Osteocyte (in vitro differentiated cells): ENCODE measurements at regions not wholly inside any gene's neighbourhood (a gene's known extent, or its start where the extent isn't known, plus 50 kb on each side); places are given as distances from the start of the nearest gene placed in this dataset.
"Not testable (repeated sequence)": the region's sequence is repeated elsewhere in the genome, so short reads cannot be mapped to it uniquely, and the experiment has no call there.

ENCODE experiments used
- DNase-seq: peaks from one replicate; pipeline ENCODE4 v3.0.0; 2021; ENCODE audit warnings: mixed read lengths; ENCODE audit not compliant: unreplicated experiment; ENCODE audit errors: extremely low spot score
- H3K27ac Mint-ChIP-seq: one replicate; pipeline ENCODE4 v1.8.0; 2021; ENCODE audit warnings: mild to moderate bottlenecking, mixed read lengths; ENCODE audit not compliant: unreplicated experiment
- H3K27me3 Mint-ChIP-seq: one replicate; pipeline ENCODE4 v1.8.0; 2021; ENCODE audit warnings: mixed read lengths; ENCODE audit not compliant: unreplicated experiment
- H3K36me3 Mint-ChIP-seq: one replicate; pipeline ENCODE4 v1.8.0; 2021; ENCODE audit warnings: mixed read lengths; ENCODE audit not compliant: unreplicated experiment
- H3K4me1 Mint-ChIP-seq: one replicate; pipeline ENCODE4 v1.8.0; 2021; ENCODE audit warnings: mixed read lengths; ENCODE audit not compliant: unreplicated experiment
- H3K4me3 Mint-ChIP-seq: one replicate; pipeline ENCODE4 v1.8.0; 2021; ENCODE audit warnings: mild to moderate bottlenecking, moderate library complexity, mixed read lengths; ENCODE audit not compliant: unreplicated experiment
- H3K9me3 Mint-ChIP-seq: one replicate; pipeline ENCODE4 v1.8.0; 2021; ENCODE audit warnings: mixed read lengths; ENCODE audit not compliant: unreplicated experiment

DNA sequence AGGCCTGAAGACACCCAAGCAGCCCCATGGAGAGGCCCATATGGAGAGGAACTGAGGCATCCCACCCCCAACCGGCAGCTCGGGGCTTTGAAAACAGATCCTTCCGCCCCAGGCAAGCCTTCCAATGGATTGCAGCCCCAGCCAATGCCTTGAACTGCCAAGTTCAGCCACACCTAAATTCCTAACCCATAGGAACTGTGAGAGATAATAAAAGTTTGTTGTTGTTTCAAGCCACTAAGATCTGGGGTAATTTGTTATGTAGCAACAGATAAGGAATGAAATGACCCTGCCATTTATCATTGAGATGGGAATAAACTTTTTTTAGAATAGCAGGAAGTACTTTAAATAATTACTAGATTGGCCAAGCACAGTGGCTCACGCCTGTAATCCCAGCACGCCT lies 80.3 kb upstream of the SPDYE9 start:
- H3K27me3 Mint-ChIP-seq = not testable (repeated sequence)

DNA sequence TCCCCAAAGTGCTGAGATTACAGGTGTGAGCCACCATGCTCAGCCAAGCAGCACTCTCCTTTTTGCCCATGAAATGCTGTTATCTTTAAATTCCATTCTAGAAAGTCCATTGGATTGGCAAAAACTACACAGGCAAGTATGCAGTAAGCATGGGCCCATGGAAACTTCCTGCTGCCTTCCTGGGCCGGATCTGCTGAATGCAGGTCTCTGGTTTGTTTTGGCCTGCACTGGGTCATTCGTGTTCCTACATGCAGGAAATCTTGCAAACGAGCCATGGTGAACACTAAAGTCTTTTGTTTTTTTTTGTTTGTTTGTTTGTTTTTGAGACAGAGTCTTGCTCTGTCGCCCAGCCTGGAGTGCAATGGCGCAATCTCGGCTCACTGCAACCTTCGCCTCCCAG lies 76.8 kb upstream of the SPDYE9 start:
- H3K36me3 Mint-ChIP-seq, H3K9me3 Mint-ChIP-seq, H3K4me3 Mint-ChIP-seq, H3K4me1 Mint-ChIP-seq, H3K27me3 Mint-ChIP-seq, DNase-seq, H3K27ac Mint-ChIP-seq: not testable (repeated sequence)

More for the DNA sequence above, 80.3 kb upstream of the SPDYE9 start:
- H3K9me3 Mint-ChIP-seq, H3K4me3 Mint-ChIP-seq, H3K27ac Mint-ChIP-seq, H3K36me3 Mint-ChIP-seq, DNase-seq, H3K4me1 Mint-ChIP-seq: not testable (repeated sequence)

DNA sequence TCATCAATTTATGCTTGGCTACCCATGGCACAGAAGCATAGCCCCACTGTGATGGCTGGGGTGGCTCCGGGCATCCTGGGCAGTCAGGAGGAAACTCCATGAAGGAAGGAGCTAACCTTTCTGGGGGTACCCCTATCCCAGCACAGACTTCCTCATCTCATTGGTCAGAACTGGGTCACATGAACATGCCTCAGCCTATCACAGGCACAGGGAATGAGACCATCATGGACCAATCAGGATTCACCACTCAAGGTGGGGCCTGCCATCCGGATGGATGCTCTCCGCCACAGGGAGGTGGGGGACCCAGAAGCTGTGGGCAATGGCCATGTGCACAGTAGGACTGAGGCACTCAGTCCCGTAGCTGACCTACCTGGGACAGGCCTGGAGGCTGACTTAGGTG lies 75.9 kb upstream of the SPDYE9 start:
- not testable (repeated sequence) for DNase-seq, H3K27ac Mint-ChIP-seq, H3K27me3 Mint-ChIP-seq, H3K4me3 Mint-ChIP-seq, H3K9me3 Mint-ChIP-seq, H3K36me3 Mint-ChIP-seq, H3K4me1 Mint-ChIP-seq

DNA sequence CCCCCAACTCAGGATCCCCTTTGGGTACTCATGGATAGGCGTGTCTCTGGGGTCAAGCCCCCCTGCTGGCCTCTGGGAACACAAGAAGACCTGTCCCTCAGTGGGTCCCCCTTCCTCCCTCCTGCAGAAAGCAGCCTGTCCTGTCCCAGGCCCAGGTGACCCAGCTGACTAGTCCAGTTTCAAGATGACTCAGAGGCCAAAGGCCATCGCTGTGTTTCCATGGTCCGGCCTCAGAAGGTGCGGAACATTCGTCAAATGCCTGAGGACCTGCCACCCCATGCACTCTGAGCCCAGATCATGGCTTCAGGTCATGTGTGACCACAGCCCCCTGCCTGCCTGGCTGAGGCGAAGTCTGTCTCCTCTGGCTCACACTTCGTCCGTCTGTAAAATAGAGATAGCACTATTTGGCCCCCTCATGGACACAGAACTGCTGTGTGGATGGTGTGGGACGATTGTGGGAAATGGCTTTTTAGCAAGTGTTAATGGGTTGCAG lies 71.4 kb upstream of the SPDYE9 start:
- H3K36me3 Mint-ChIP-seq, H3K27me3 Mint-ChIP-seq, H3K4me1 Mint-ChIP-seq, H3K27ac Mint-ChIP-seq, DNase-seq, H3K4me3 Mint-ChIP-seq, H3K9me3 Mint-ChIP-seq: not testable (repeated sequence)

DNA sequence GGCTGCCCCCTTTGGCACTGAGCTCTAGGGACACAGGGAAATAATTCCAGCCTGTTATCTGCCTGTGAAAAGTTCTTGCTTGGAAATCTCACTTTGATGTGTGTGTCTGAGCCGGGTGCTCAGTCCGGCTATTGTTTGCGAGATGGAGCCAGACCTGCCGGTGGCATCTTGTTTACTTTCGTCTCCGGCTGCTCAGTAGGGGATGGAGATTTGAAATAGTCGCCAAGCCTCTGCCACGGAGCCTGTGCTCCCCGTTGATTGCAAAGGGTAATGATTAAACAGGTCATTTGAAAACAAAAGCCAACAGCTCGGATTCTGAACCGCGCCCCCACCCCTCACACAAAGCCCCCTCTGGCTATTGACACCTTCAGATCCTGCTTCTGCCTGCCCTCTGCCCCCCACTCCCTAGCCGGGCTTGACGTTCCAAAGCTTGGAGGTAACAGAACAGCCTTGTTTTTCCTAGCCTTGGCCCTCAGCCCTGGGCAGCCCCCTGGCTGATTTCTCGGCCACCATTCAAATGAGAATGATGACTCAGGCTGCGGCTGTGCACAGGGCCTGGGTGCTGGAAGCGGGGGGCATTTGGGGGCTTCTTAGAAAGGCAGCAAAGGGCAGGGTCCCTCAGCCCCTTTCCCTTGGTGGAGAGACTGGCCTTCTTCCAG lies 70.8 kb upstream of the SPDYE9 start:
- H3K4me1 Mint-ChIP-seq, H3K9me3 Mint-ChIP-seq, H3K4me3 Mint-ChIP-seq, H3K27me3 Mint-ChIP-seq, H3K27ac Mint-ChIP-seq, H3K36me3 Mint-ChIP-seq: not testable (repeated sequence)
- DNase-seq = peak; percentile 23

DNA sequence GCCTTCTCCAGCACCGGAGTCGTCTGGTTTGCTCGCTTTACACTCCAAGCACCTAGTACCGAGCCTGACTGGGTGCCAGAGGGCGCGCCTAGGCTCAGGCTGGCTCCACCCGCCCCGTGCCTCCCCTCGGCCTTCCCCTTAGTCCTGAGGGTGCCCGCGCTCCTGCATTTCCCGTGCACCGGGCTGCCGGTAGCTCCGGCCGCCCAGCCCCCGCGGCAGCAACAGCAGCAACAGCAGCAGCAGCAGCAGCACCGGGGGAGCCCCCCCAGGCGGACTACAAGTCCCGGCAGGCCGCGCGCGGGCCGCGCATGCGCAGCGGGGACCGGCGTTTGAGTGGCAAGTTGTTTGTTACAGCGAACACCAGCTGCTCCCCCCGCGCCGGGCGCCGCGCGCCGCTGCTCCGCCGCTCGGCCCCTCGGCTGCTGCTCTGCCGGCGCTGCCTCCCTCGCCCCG lies 68.8 kb upstream of the SPDYE9 start:
- H3K36me3 Mint-ChIP-seq, H3K4me1 Mint-ChIP-seq, H3K27ac Mint-ChIP-seq, H3K9me3 Mint-ChIP-seq, H3K27me3 Mint-ChIP-seq: not testable (repeated sequence)
- H3K4me3 Mint-ChIP-seq = peak overlapping the region; percentile 71
- peak; percentile 95 for DNase-seq

DNA sequence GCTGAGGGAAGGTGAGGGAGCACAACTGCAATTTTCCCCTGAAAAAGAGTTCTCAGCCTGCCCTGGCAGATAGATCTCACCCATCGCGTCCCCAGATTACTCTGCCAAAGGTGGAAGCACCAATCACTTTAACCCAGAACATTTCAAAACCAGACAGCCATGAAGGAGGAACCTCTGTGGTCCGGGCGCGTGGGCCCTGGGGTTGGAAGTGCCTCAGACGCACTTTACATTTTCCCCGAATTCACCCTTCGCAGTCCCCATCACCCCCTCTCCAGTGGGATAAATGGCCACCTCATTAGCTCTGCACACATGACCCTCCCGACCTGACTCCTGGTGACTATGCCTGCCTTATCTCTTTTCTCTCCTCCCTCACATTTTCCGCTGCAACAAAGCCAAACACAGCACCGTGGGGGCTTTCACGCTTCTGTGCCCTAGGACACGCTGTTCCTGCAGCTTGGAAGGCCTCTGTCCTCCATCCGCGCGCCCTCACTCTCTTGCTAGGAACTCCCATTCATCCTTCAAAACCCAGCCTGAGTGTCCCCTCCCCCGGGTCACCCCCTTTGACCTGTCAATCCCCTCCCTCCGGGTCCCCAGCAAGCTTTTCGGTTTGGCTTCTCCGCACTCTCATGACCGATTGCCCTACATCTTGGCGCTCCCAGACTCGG lies 68.2 kb upstream of the SPDYE9 start:
- not testable (repeated sequence) for H3K27ac Mint-ChIP-seq, H3K36me3 Mint-ChIP-seq, H3K9me3 Mint-ChIP-seq, H3K4me1 Mint-ChIP-seq, H3K27me3 Mint-ChIP-seq
- H3K4me3 Mint-ChIP-seq = peak overlapping the region; percentile 71
- peak; percentile 40 for DNase-seq

DNA sequence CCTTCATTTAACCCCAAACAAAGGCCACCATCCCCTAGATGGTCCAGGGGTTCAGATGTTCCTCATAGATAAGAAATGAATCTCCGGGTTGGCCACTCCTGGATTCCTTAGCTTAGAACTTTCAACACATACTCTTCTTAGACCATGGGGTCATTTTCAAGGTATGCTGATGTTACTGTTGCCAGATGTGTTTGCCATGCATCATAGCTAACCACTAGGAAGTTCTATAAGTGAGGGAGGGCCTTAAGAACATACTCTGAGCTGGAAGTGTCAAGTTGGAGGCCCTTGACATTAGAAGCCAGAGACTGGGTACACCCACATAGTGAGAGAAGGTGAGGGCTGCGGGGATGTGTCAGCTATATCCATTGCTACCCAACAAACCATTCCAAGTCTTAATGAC lies 62.7 kb upstream of the SPDYE9 start:
- H3K4me1 Mint-ChIP-seq, H3K9me3 Mint-ChIP-seq: not testable (repeated sequence)

DNA sequence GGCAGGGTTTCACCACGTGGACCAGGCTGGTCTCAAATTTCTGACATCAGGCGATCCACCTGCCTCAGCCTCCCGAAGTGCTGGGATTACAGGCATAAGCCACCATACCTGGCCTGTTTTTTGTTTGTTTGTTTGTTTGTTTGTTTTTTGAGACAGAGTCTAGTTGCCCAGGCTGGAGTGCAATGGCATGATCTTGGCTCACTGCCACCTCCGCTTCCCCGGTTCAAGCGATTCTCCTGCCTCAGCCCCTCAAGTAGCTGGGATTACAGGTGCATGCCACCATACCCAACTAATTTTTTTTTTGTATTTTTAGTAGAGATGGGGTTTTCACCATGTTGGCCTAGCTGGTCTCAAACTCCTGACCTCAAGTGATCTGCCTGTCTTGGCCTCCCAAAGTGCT lies 61.8 kb upstream of the SPDYE9 start:
- H3K4me1 Mint-ChIP-seq, DNase-seq, H3K27ac Mint-ChIP-seq, H3K9me3 Mint-ChIP-seq, H3K36me3 Mint-ChIP-seq, H3K27me3 Mint-ChIP-seq, H3K4me3 Mint-ChIP-seq: not testable (repeated sequence)

More for the DNA sequence above, 62.7 kb upstream of the SPDYE9 start:
- not testable (repeated sequence) for DNase-seq, H3K27ac Mint-ChIP-seq, H3K4me3 Mint-ChIP-seq, H3K36me3 Mint-ChIP-seq, H3K27me3 Mint-ChIP-seq

DNA sequence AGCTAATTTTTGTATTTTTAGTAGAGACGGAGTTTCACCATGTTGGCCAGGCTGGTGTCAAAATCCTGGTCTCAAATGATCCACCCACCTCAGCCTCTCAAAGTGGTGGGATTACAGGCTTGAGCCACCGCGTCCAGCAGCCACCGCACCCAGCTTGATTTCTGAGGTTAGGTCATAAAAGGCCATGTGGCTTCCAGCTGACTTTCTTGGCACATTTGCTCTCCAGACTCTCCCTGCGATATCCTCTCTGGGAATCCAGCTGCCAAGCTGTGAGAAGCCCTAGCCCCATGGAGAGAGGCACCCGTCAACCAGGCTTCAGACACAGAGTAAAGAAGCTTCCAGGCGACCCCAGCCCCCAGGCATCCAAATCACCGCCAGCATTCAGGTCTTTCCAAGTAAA lies 58.2 kb upstream of the SPDYE9 start:
- DNase-seq, H3K9me3 Mint-ChIP-seq, H3K4me3 Mint-ChIP-seq, H3K27ac Mint-ChIP-seq, H3K27me3 Mint-ChIP-seq, H3K4me1 Mint-ChIP-seq, H3K36me3 Mint-ChIP-seq: not testable (repeated sequence)

DNA sequence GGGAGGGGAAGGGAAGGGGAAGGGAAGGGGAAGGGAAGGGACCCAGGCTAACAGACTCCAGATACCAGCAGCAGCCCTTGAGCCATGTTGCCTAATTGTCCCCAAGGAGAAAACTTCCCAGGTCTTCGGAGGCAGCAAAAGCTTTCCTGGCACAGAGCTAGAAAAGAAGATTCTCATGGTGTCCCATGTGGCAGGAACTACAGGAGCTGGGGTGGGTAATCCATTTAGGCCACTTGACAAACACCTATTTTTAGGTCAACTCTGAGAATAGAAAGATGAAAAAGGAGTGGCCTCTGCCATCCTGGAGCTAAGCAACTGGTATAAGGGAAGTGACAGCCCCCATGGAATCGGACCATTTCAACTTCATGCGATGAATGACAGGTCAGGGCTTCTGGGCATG lies 52.1 kb upstream of the SPDYE9 start:
- H3K27me3 Mint-ChIP-seq, H3K4me1 Mint-ChIP-seq, H3K9me3 Mint-ChIP-seq, H3K27ac Mint-ChIP-seq, H3K4me3 Mint-ChIP-seq, H3K36me3 Mint-ChIP-seq, DNase-seq: not testable (repeated sequence)
